WTC11 (cell line): ENCODE measurements at regions not wholly inside any gene's neighbourhood (a gene's known extent, or its start where the extent isn't known, plus 50 kb on each side); places are given as distances from the start of the nearest gene placed in this dataset.

Source experiments
- ATAC-seq: fragments of 200-7000 bp; cut with Tn5 transposase; 2 replicates; pipeline ENCODE4 v1.10.0; 2021; ENCODE audit warnings: mild to moderate bottlenecking, moderate library complexity
- CTCF ChIA-PET: fragments of 300-600 bp; sonication (Branson Sonifier 250); formaldehyde crosslinking; loops from one replicate; lab custom pipeline; 2021; ENCODE audit warnings: antibody characterized with exemption; lab: Charles Lee
- POLR2A ChIA-PET: fragments of 350-600 bp; sonication (Branson Sonifier 250); formaldehyde crosslinking; loops from one replicate; lab custom pipeline; 2021; ENCODE audit warnings: antibody characterized with exemption; lab: Charles Lee
- DNase-seq: peaks from one replicate; pipeline ENCODE4 v3.0.0; 2021; ENCODE audit warnings: low spot score
- H3K27ac Mint-ChIP-seq: 2 replicates; pipeline ENCODE4 v1.8.0; 2021; ENCODE audit warnings: mixed read lengths
- H3K27me3 Mint-ChIP-seq: 2 replicates; pipeline ENCODE4 v1.8.0; 2021; ENCODE audit warnings: low read depth, mild to moderate bottlenecking, moderate library complexity, mixed read lengths
- H3K36me3 Mint-ChIP-seq: 2 replicates; pipeline ENCODE4 v1.8.0; 2021; ENCODE audit warnings: mixed read lengths
- H3K4me1 Mint-ChIP-seq: 2 replicates; pipeline ENCODE4 v1.8.0; 2022; ENCODE audit warnings: mixed read lengths
- H3K4me3 Mint-ChIP-seq: 2 replicates; pipeline ENCODE4 v1.8.0; 2021; ENCODE audit warnings: mild to moderate bottlenecking, moderate library complexity, mixed read lengths
- H3K9me3 Mint-ChIP-seq: 2 replicates; pipeline ENCODE4 v1.8.0; 2021; ENCODE audit warnings: mixed read lengths
- CBFB ChIP-seq: sonication (generic); formaldehyde crosslinking; IDR thresholded peaks from 2 replicates; pipeline ENCODE4 v1.8.1; 2022; ENCODE audit warnings: mild to moderate bottlenecking, low read depth, missing genetic modification reagents
- CREB1 ChIP-seq: sonication (generic); formaldehyde crosslinking; IDR thresholded peaks from 2 replicates; pipeline ENCODE4 v1.8.0; 2023; ENCODE audit warnings: mild to moderate bottlenecking, missing genetic modification reagents
- ESRRA ChIP-seq: sonication (generic); formaldehyde crosslinking; IDR thresholded peaks from 2 replicates; pipeline ENCODE4 v1.8.1; 2022; ENCODE audit warnings: mild to moderate bottlenecking, missing genetic modification reagents, borderline replicate concordance
- HMGA2 ChIP-seq: fragments of 250-450 bp; sonication (Bioruptor Pico); IDR thresholded peaks from 2 replicates; pipeline ENCODE4 v1.4.0; 2021; ENCODE audit warnings: mild to moderate bottlenecking, moderate library complexity
- JAZF1 ChIP-seq: fragments of 250-450 bp; sonication (Bioruptor Pico); IDR thresholded peaks from 2 replicates; pipeline ENCODE4 v1.9.0; 2021; ENCODE audit warnings: moderate library complexity, mild to moderate bottlenecking, inconsistent platforms
- TF ChIP-seq, protein P1 (sequence below): sonication (generic); formaldehyde crosslinking; IDR thresholded peaks from 2 replicates; pipeline ENCODE4 v1.8.1; 2022; ENCODE audit warnings: mild to moderate bottlenecking, moderate library complexity, missing genetic modification reagents
- TF ChIP-seq, protein P2 (sequence below): sonication (generic); formaldehyde crosslinking; IDR thresholded peaks from 2 replicates; pipeline ENCODE4 v1.8.1; 2023; ENCODE audit warnings: mild to moderate bottlenecking, missing genetic modification reagents, moderate library complexity
- TF ChIP-seq, protein P3 (sequence below): sonication (generic); formaldehyde crosslinking; IDR thresholded peaks from 2 replicates; pipeline ENCODE4 v1.8.0; 2022; ENCODE audit warnings: mild to moderate bottlenecking, missing genetic modification reagents
- TF ChIP-seq, protein P4 (sequence below): sonication (generic); formaldehyde crosslinking; IDR thresholded peaks from 2 replicates; pipeline ENCODE4 v1.8.0; 2022; ENCODE audit warnings: mild to moderate bottlenecking, missing genetic modification reagents
- TF ChIP-seq, protein P5 (sequence below): sonication (generic); formaldehyde crosslinking; IDR thresholded peaks from 2 replicates; pipeline ENCODE4 v1.8.1; 2022; ENCODE audit warnings: low read depth, mild to moderate bottlenecking, moderate library complexity, missing genetic modification reagents, borderline replicate concordance
- TF ChIP-seq, protein P6 (sequence below): sonication (generic); formaldehyde crosslinking; IDR thresholded peaks from 2 replicates; pipeline ENCODE4 v1.8.0; 2023; ENCODE audit warnings: mild to moderate bottlenecking, missing genetic modification reagents
- TF ChIP-seq, protein P7 (sequence below): sonication (generic); formaldehyde crosslinking; IDR thresholded peaks from 2 replicates; pipeline ENCODE4 v1.8.0; 2022; ENCODE audit warnings: mild to moderate bottlenecking, missing genetic modification reagents
- TF ChIP-seq, protein P8 (sequence below): fragments of 250-450 bp; sonication (Bioruptor Pico); IDR thresholded peaks from 2 replicates; pipeline ENCODE4 v1.9.0; 2021; ENCODE audit warnings: moderate library complexity, mild to moderate bottlenecking, inconsistent platforms, borderline replicate concordance
- TF ChIP-seq, protein P9 (sequence below): sonication (generic); formaldehyde crosslinking; IDR thresholded peaks from 2 replicates; pipeline ENCODE4 v1.8.1; 2023; ENCODE audit warnings: mild to moderate bottlenecking, missing genetic modification reagents
- TF ChIP-seq, protein P10 (sequence below): fragments of 250-450 bp; sonication (Bioruptor Pico); IDR thresholded peaks from 2 replicates; pipeline ENCODE4 v1.9.0; 2021; ENCODE audit warnings: mild to moderate bottlenecking, borderline replicate concordance

DNA sequence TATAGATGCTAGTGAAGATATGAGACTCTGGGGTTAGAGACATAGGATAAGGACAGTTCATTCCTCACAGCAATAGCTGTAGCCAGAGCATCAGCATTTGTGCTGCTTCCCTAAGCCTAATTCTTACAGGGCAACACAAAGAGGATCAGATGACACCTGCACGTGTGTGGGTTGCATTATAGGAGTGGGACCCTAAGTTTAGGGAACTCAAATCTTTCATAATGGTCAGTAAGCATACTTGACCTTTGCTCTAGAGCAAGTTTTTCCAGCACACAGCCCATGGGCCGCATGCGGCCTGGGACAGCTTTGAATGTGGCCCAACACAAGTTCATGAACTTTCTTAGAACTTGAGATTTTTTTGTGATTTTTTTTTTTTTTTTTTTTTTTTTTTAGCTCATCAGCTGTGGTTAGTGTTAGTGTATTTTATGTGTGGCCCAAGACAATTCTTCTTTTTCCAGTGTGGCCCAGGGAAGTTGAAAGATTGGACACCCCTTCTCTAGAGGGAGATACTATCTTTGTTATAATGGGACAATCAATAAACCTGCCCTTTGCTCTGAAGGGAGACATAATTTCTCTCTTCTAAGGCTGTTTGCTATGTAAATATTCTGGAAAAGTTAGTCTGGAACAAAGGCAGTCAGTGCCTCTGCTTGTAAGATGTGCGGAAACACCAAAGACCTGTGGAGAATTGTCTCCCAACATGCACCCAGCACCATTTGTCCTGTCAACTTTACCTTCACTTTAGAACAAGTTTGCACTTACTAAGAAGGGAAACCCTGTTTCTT is 650.2 kb downstream of the ZNF674 start (continued):
- TF ChIP-seq, protein P1, sequence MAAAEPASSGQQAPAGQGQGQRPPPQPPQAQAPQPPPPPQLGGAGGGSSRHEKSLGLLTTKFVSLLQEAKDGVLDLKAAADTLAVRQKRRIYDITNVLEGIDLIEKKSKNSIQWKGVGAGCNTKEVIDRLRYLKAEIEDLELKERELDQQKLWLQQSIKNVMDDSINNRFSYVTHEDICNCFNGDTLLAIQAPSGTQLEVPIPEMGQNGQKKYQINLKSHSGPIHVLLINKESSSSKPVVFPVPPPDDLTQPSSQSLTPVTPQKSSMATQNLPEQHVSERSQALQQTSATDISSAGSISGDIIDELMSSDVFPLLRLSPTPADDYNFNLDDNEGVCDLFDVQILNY (CRISPR knock-in tag): no peak
- TF ChIP-seq HMGA2 (CRISPR knock-in tag) (no peak), ESRRA (CRISPR knock-in tag) (no peak), CREB1 (CRISPR knock-in tag) (no peak)
- TF ChIP-seq, protein P2, sequence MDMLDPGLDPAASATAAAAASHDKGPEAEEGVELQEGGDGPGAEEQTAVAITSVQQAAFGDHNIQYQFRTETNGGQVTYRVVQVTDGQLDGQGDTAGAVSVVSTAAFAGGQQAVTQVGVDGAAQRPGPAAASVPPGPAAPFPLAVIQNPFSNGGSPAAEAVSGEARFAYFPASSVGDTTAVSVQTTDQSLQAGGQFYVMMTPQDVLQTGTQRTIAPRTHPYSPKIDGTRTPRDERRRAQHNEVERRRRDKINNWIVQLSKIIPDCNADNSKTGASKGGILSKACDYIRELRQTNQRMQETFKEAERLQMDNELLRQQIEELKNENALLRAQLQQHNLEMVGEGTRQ (CRISPR knock-in tag): no peak
- TF ChIP-seq, protein P3, sequence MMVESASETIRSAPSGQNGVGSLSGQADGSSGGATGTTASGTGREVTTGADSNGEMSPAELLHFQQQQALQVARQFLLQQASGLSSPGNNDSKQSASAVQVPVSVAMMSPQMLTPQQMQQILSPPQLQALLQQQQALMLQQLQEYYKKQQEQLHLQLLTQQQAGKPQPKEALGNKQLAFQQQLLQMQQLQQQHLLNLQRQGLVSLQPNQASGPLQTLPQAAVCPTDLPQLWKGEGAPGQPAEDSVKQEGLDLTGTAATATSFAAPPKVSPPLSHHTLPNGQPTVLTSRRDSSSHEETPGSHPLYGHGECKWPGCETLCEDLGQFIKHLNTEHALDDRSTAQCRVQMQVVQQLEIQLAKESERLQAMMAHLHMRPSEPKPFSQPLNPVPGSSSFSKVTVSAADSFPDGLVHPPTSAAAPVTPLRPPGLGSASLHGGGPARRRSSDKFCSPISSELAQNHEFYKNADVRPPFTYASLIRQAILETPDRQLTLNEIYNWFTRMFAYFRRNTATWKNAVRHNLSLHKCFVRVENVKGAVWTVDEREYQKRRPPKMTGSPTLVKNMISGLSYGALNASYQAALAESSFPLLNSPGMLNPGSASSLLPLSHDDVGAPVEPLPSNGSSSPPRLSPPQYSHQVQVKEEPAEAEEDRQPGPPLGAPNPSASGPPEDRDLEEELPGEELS: no peak

DNA sequence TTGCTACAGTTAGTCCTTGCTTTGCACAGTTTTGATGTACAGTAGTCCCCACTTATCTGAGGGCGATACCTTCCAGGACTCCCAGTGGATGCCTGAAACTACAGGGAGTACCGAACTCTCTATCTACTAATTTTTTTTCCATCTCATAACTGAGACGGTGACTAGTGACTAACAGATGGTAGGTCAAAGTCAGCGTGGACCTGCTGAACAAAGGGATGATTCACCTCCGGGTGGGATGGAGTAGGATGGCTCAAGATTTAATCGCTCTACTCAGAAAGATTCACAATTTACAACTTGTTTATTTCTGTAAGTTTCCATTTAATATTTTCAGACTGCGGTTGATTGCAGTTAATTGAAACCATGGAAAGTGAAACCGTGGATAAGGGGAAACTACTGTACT is 655.8 kb downstream of the ZNF674 start:
- Mint-ChIP-seq H3K4me1 (peaks cover 12% of the 10 kb centered on the region), H3K27me3 (no peaks in the 10 kb centered on the region), H3K27ac (no peak overlapping the region), H3K36me3 (no peaks in the 10 kb centered on the region), H3K4me3 (no peak overlapping the region), H3K9me3 (peaks cover under 1% of the 10 kb centered on the region)
- CTCF ChIA-PET: no interaction called here
- ATAC-seq (no peak), DNase-seq (no peak)
- POLR2A ChIA-PET: no interaction called here
- TF ChIP-seq, protein P4, sequence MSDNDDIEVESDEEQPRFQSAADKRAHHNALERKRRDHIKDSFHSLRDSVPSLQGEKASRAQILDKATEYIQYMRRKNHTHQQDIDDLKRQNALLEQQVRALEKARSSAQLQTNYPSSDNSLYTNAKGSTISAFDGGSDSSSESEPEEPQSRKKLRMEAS: no peak
- TF ChIP-seq, protein P5, sequence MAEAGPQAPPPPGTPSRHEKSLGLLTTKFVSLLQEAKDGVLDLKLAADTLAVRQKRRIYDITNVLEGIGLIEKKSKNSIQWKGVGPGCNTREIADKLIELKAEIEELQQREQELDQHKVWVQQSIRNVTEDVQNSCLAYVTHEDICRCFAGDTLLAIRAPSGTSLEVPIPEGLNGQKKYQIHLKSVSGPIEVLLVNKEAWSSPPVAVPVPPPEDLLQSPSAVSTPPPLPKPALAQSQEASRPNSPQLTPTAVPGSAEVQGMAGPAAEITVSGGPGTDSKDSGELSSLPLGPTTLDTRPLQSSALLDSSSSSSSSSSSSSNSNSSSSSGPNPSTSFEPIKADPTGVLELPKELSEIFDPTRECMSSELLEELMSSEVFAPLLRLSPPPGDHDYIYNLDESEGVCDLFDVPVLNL (CRISPR knock-in tag): no peak
- TF ChIP-seq, protein P6, sequence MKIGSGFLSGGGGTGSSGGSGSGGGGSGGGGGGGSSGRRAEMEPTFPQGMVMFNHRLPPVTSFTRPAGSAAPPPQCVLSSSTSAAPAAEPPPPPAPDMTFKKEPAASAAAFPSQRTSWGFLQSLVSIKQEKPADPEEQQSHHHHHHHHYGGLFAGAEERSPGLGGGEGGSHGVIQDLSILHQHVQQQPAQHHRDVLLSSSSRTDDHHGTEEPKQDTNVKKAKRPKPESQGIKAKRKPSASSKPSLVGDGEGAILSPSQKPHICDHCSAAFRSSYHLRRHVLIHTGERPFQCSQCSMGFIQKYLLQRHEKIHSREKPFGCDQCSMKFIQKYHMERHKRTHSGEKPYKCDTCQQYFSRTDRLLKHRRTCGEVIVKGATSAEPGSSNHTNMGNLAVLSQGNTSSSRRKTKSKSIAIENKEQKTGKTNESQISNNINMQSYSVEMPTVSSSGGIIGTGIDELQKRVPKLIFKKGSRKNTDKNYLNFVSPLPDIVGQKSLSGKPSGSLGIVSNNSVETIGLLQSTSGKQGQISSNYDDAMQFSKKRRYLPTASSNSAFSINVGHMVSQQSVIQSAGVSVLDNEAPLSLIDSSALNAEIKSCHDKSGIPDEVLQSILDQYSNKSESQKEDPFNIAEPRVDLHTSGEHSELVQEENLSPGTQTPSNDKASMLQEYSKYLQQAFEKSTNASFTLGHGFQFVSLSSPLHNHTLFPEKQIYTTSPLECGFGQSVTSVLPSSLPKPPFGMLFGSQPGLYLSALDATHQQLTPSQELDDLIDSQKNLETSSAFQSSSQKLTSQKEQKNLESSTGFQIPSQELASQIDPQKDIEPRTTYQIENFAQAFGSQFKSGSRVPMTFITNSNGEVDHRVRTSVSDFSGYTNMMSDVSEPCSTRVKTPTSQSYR: no peak
- TF ChIP-seq, protein P7, sequence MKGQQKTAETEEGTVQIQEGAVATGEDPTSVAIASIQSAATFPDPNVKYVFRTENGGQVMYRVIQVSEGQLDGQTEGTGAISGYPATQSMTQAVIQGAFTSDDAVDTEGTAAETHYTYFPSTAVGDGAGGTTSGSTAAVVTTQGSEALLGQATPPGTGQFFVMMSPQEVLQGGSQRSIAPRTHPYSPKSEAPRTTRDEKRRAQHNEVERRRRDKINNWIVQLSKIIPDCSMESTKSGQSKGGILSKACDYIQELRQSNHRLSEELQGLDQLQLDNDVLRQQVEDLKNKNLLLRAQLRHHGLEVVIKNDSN (CRISPR knock-in tag): no peak
- TF ChIP-seq, protein P8, sequence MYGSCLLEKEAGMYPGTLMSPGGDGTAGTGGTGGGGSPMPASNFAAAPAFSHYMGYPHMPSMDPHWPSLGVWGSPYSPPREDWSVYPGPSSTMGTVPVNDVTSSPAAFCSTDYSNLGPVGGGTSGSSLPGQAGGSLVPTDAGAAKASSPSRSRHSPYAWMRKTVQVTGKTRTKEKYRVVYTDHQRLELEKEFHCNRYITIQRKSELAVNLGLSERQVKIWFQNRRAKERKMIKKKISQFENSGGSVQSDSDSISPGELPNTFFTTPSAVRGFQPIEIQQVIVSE: no peak
- TF ChIP-seq, protein P9, sequence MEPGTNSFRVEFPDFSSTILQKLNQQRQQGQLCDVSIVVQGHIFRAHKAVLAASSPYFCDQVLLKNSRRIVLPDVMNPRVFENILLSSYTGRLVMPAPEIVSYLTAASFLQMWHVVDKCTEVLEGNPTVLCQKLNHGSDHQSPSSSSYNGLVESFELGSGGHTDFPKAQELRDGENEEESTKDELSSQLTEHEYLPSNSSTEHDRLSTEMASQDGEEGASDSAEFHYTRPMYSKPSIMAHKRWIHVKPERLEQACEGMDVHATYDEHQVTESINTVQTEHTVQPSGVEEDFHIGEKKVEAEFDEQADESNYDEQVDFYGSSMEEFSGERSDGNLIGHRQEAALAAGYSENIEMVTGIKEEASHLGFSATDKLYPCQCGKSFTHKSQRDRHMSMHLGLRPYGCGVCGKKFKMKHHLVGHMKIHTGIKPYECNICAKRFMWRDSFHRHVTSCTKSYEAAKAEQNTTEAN (CRISPR knock-in tag): no peak
- TF ChIP-seq CBFB (CRISPR knock-in tag) (no peak), JAZF1 (CRISPR knock-in tag) (no peak)
- TF ChIP-seq, protein P10, sequence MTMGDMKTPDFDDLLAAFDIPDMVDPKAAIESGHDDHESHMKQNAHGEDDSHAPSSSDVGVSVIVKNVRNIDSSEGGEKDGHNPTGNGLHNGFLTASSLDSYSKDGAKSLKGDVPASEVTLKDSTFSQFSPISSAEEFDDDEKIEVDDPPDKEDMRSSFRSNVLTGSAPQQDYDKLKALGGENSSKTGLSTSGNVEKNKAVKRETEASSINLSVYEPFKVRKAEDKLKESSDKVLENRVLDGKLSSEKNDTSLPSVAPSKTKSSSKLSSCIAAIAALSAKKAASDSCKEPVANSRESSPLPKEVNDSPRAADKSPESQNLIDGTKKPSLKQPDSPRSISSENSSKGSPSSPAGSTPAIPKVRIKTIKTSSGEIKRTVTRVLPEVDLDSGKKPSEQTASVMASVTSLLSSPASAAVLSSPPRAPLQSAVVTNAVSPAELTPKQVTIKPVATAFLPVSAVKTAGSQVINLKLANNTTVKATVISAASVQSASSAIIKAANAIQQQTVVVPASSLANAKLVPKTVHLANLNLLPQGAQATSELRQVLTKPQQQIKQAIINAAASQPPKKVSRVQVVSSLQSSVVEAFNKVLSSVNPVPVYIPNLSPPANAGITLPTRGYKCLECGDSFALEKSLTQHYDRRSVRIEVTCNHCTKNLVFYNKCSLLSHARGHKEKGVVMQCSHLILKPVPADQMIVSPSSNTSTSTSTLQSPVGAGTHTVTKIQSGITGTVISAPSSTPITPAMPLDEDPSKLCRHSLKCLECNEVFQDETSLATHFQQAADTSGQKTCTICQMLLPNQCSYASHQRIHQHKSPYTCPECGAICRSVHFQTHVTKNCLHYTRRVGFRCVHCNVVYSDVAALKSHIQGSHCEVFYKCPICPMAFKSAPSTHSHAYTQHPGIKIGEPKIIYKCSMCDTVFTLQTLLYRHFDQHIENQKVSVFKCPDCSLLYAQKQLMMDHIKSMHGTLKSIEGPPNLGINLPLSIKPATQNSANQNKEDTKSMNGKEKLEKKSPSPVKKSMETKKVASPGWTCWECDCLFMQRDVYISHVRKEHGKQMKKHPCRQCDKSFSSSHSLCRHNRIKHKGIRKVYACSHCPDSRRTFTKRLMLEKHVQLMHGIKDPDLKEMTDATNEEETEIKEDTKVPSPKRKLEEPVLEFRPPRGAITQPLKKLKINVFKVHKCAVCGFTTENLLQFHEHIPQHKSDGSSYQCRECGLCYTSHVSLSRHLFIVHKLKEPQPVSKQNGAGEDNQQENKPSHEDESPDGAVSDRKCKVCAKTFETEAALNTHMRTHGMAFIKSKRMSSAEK: no peak
